DND-41 (cell line): ENCODE measurements at regions not wholly inside any gene's neighbourhood (a gene's known extent, or its start where the extent isn't known, plus 50 kb on each side); places are given as distances from the start of the nearest gene placed in this dataset.

Experiments used
- EZH2 ChIP-seq: IDR thresholded peaks from 3 replicates; pipeline ENCODE4 v1.6.1; 2012; ENCODE audit warnings: borderline replicate concordance, low read depth, mild to moderate bottlenecking, moderate library complexity, low read length, inconsistent platforms; ENCODE audit not compliant: severe bottlenecking
- TF ChIP-seq, protein P1 (sequence below): IDR thresholded peaks from 2 replicates; pipeline ENCODE4 v1.5.1; 2012; ENCODE audit warnings: borderline replicate concordance, low read length, moderate library complexity, mild to moderate bottlenecking; ENCODE audit not compliant: poor library complexity, severe bottlenecking; ENCODE audit errors: extremely low read depth

DNA sequence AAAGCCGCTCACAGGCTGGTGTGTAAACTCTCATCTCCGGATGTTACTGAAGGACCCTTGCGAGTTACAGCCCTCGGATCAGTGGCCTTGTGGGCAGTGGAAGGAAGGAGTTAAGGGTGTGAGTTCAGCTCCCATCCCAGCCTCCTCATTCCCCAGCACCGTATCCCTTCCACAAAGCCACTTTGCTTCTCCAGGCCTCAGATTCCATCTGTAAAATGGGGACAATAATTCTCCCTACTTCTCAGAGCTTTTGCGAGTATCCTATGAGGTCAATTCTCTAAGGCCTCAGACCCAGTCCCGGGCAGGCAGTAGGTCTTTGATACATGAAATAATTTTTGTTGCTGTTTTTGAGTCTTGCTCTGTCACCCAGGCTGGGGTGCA, 141.3 kb downstream of the C9orf50 start:
- TF ChIP-seq, protein P1, sequence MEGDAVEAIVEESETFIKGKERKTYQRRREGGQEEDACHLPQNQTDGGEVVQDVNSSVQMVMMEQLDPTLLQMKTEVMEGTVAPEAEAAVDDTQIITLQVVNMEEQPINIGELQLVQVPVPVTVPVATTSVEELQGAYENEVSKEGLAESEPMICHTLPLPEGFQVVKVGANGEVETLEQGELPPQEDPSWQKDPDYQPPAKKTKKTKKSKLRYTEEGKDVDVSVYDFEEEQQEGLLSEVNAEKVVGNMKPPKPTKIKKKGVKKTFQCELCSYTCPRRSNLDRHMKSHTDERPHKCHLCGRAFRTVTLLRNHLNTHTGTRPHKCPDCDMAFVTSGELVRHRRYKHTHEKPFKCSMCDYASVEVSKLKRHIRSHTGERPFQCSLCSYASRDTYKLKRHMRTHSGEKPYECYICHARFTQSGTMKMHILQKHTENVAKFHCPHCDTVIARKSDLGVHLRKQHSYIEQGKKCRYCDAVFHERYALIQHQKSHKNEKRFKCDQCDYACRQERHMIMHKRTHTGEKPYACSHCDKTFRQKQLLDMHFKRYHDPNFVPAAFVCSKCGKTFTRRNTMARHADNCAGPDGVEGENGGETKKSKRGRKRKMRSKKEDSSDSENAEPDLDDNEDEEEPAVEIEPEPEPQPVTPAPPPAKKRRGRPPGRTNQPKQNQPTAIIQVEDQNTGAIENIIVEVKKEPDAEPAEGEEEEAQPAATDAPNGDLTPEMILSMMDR: no peak
- TF ChIP-seq EZH2: no peak
